HEK293 (cell line): ENCODE measurements at regions not wholly inside any gene's neighbourhood (a gene's known extent, or its start where the extent isn't known, plus 50 kb on each side); places are given as distances from the start of the nearest gene placed in this dataset.
A peak's percentile ranks its signal among the peaks of the same experiment; 100 is the strongest.

Experiments
- CTCF ChIA-PET: fragments of 350-600 bp; formaldehyde crosslinking; extraction: SDS; loops from one replicate; lab custom pipeline; 2021; ENCODE audit warnings: antibody characterized with exemption; lab: Yijun Ruan, JAX
- POLR2A ChIA-PET: fragments of 300-600 bp; formaldehyde crosslinking; extraction: SDS; loops from one replicate; lab custom pipeline; 2020; ENCODE audit warnings: antibody characterized with exemption, inconsistent platforms; lab: Yijun Ruan, JAX
- H3K27ac ChIP-seq: fragments of 200-500 bp; sonication (Bioruptor generic); 2 replicates; pipeline ENCODE4 v1.5.1; 2014; ENCODE audit warnings: low read depth, low read length, control low read depth, inconsistent platforms; ENCODE audit errors: extremely low read depth
- H3K36me3 ChIP-seq, 2 experiments: fragments of 200-500 bp in 1 of 2; sonication (Bioruptor generic) in 1 of 2; 1 replicate in 1 of 2; 2 replicates in 1 of 2; pipeline ENCODE4 v1.5.1; 2014 to 2017; ENCODE audit warnings: inconsistent platforms in 2 of 2, low read length in 2 of 2; ENCODE audit not compliant: control insufficient read depth in 2 of 2, insufficient read depth in 1 of 2
- H3K4me1 ChIP-seq: fragments of 200-500 bp; sonication (Bioruptor generic); 2 replicates; pipeline ENCODE4 v1.5.1; 2014; ENCODE audit warnings: mild to moderate bottlenecking, low read length, inconsistent platforms; ENCODE audit not compliant: control insufficient read depth, insufficient read depth
- H3K4me3 ChIP-seq: 2 replicates; pipeline ENCODE4 v1.5.1; 2011; ENCODE audit warnings: low read depth, mild to moderate bottlenecking, control low read depth, low read length, moderate library complexity
- H3K9me3 ChIP-seq: fragments of 200-500 bp; sonication (Bioruptor generic); 2 replicates; pipeline ENCODE4 v1.5.1; 2014; ENCODE audit warnings: low read depth, low read length, inconsistent platforms; ENCODE audit not compliant: control insufficient read depth, insufficient read depth
- FEZF1 ChIP-seq: fragments of 450-650 bp; formaldehyde crosslinking; IDR thresholded peaks from 2 replicates; pipeline ENCODE4 v1.5.1; 2016; ENCODE audit warnings: missing biosample characterization, missing genetic modification characterization
- GFI1B ChIP-seq: fragments of 450-650 bp; formaldehyde crosslinking; IDR thresholded peaks from 2 replicates; pipeline ENCODE4 v1.5.1; 2016; ENCODE audit warnings: missing biosample characterization, missing genetic modification characterization
- GLIS1 ChIP-seq: fragments of 450-650 bp; formaldehyde crosslinking; IDR thresholded peaks from 2 replicates; pipeline ENCODE4 v1.5.1; 2016; ENCODE audit warnings: missing biosample characterization, missing genetic modification characterization
- GLIS2 ChIP-seq: fragments of 450-650 bp; formaldehyde crosslinking; IDR thresholded peaks from 2 replicates; pipeline ENCODE4 v1.5.1; 2016; ENCODE audit warnings: missing biosample characterization, missing genetic modification characterization
- HOXC10 ChIP-seq: sonication (generic); formaldehyde crosslinking; IDR thresholded peaks from 2 replicates; pipeline ENCODE4 v1.8.1; 2023; ENCODE audit warnings: mild to moderate bottlenecking, missing genetic modification reagents
- IKZF3 ChIP-seq: fragments of 450-650 bp; IDR thresholded peaks from 2 replicates; pipeline ENCODE4 v1.5.0; 2018; ENCODE audit warnings: missing biosample characterization, mild to moderate bottlenecking, missing genetic modification characterization, moderate library complexity
- INSM2 ChIP-seq: fragments of 450-650 bp; formaldehyde crosslinking; IDR thresholded peaks from 2 replicates; pipeline ENCODE4 v1.5.1; 2016; ENCODE audit warnings: missing biosample characterization, missing genetic modification characterization
- KLF10 ChIP-seq: fragments of 450-650 bp; IDR thresholded peaks from 2 replicates; pipeline ENCODE4 v1.5.1; 2018; ENCODE audit warnings: missing biosample characterization, mild to moderate bottlenecking, missing genetic modification characterization
- MEIS1 ChIP-seq: sonication (generic); formaldehyde crosslinking; IDR thresholded peaks from 2 replicates; pipeline ENCODE4 v1.8.1; 2022; ENCODE audit warnings: missing genetic modification reagents, mild to moderate bottlenecking, borderline replicate concordance
- PRDM10 ChIP-seq: fragments of 450-650 bp; formaldehyde crosslinking; IDR thresholded peaks from 2 replicates; pipeline ENCODE4 v1.5.1; 2016; ENCODE audit warnings: missing biosample characterization, missing genetic modification characterization
- SP2 ChIP-seq: fragments of 450-650 bp; formaldehyde crosslinking; IDR thresholded peaks from 2 replicates; pipeline ENCODE4 v1.5.1; 2016; ENCODE audit warnings: missing biosample characterization, missing genetic modification characterization
- YY1 ChIP-seq: fragments of 450-650 bp; formaldehyde crosslinking; IDR thresholded peaks from 2 replicates; pipeline ENCODE4 v1.5.1; 2018; ENCODE audit warnings: missing biosample characterization, missing genetic modification characterization
- YY2 ChIP-seq: fragments of 450-650 bp; formaldehyde crosslinking; IDR thresholded peaks from 2 replicates; pipeline ENCODE4 v1.5.1; 2016; ENCODE audit warnings: missing biosample characterization, missing genetic modification characterization
- ZEB2 ChIP-seq: fragments of 450-650 bp; formaldehyde crosslinking; IDR thresholded peaks from 2 replicates; pipeline ENCODE4 v1.5.1; 2016; ENCODE audit warnings: missing biosample characterization, missing genetic modification characterization
- ZNF121 ChIP-seq: fragments of 450-650 bp; formaldehyde crosslinking; IDR thresholded peaks from 2 replicates; pipeline ENCODE4 v1.5.1; 2016; ENCODE audit warnings: missing biosample characterization, missing genetic modification characterization
- ZNF292 ChIP-seq: fragments of 450-650 bp; formaldehyde crosslinking; IDR thresholded peaks from 2 replicates; pipeline ENCODE4 v1.5.1; 2016; ENCODE audit warnings: low read depth, missing biosample characterization, missing genetic modification characterization, borderline replicate concordance
- ZNF302 ChIP-seq: fragments of 450-650 bp; formaldehyde crosslinking; IDR thresholded peaks from 2 replicates; pipeline ENCODE4 v1.5.1; 2016; ENCODE audit warnings: missing biosample characterization, missing genetic modification characterization, low read depth
- ZNF404 ChIP-seq: fragments of 450-650 bp; formaldehyde crosslinking; IDR thresholded peaks from 2 replicates; pipeline ENCODE4 v1.5.1; 2017; ENCODE audit warnings: missing biosample characterization, missing genetic modification characterization
- ZNF529 ChIP-seq: fragments of 450-650 bp; formaldehyde crosslinking; IDR thresholded peaks from 2 replicates; pipeline ENCODE4 v1.5.1; 2017; ENCODE audit warnings: missing genetic modification characterization, missing biosample characterization; ENCODE audit not compliant: insufficient replicate concordance
- ZNF530 ChIP-seq: fragments of 450-650 bp; formaldehyde crosslinking; IDR thresholded peaks from 2 replicates; pipeline ENCODE4 v1.5.1; 2016; ENCODE audit warnings: low read depth, missing biosample characterization, missing genetic modification characterization
- ZNF777 ChIP-seq: fragments of 450-650 bp; formaldehyde crosslinking; IDR thresholded peaks from 2 replicates; pipeline ENCODE4 v1.5.1; 2017; ENCODE audit warnings: missing biosample characterization, missing genetic modification characterization, borderline replicate concordance
- ZNF785 ChIP-seq: fragments of 450-650 bp; formaldehyde crosslinking; IDR thresholded peaks from 2 replicates; pipeline ENCODE4 v1.5.1; 2016; ENCODE audit warnings: missing biosample characterization, missing genetic modification characterization
- TF ChIP-seq, protein P1 (sequence below): fragments of 450-650 bp; formaldehyde crosslinking; IDR thresholded peaks from 2 replicates; pipeline ENCODE4 v1.5.1; 2017; ENCODE audit warnings: missing biosample characterization, mild to moderate bottlenecking, missing genetic modification characterization, moderate library complexity
- TF ChIP-seq, protein P2 (sequence below): fragments of 450-650 bp; formaldehyde crosslinking; IDR thresholded peaks from 2 replicates; pipeline ENCODE4 v1.5.1; 2016; ENCODE audit warnings: missing biosample characterization, missing genetic modification characterization

- TF ChIP-seq ZNF292 (tag by site-specific recombination), result no peak
- TF ChIP-seq ZNF121, result no peak
- no peak for TF ChIP-seq IKZF3 (tag by site-specific recombination)
- no peak for TF ChIP-seq ZNF404 (tag by site-specific recombination)
- TF ChIP-seq HOXC10 (CRISPR knock-in tag), result no peak
- no peak for TF ChIP-seq ZNF530
- TF ChIP-seq, protein P1, sequence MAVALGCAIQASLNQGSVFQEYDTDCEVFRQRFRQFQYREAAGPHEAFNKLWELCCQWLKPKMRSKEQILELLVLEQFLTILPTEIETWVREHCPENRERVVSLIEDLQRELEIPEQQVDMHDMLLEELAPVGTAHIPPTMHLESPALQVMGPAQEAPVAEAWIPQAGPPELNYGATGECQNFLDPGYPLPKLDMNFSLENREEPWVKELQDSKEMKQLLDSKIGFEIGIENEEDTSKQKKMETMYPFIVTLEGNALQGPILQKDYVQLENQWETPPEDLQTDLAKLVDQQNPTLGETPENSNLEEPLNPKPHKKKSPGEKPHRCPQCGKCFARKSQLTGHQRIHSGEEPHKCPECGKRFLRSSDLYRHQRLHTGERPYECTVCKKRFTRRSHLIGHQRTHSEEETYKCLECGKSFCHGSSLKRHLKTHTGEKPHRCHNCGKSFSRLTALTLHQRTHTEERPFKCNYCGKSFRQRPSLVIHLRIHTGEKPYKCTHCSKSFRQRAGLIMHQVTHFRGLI (tag by site-specific recombination), result no peak
These were observed 92.1 kb upstream of the PIK3C3 start (continued) for GRCh38 chr18:41862921-41863320.

- CTCF ChIA-PET, result interaction anchor here (0.6 to 1.9 kb wide), 3 partner anchors 9 to 386 kb away, joined by 3 to 6 read pairs (median 4); no protein-coding TSS in a partner anchor
- TF ChIP-seq, protein P2, sequence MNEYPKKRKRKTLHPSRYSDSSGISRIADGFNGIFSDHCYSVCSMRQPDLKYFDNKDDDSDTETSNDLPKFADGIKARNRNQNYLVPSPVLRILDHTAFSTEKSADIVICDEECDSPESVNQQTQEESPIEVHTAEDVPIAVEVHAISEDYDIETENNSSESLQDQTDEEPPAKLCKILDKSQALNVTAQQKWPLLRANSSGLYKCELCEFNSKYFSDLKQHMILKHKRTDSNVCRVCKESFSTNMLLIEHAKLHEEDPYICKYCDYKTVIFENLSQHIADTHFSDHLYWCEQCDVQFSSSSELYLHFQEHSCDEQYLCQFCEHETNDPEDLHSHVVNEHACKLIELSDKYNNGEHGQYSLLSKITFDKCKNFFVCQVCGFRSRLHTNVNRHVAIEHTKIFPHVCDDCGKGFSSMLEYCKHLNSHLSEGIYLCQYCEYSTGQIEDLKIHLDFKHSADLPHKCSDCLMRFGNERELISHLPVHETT (tag by site-specific recombination), result no peak
- no peak for TF ChIP-seq INSM2 (tag by site-specific recombination)
- TF ChIP-seq FEZF1 (tag by site-specific recombination), result no peak
- TF ChIP-seq GLIS2 (tag by site-specific recombination), result no peak
- no peak for TF ChIP-seq KLF10
- TF ChIP-seq ZNF302 (tag by site-specific recombination), result no peak
- no peak for TF ChIP-seq MEIS1
- no peak for TF ChIP-seq SP2 (tag by site-specific recombination)
- no peak for TF ChIP-seq GFI1B (tag by site-specific recombination)
- Histone ChIP-seq H3K9me3 (no peaks in the 10 kb centered on the region), H3K27ac (no peak overlapping the region), H3K4me1 (no peaks in the 10 kb centered on the region), H3K4me3 (no peak overlapping the region), H3K36me3 (no peaks in the 10 kb centered on the region)
- POLR2A ChIA-PET, result no interaction called here
These were observed 94.0 kb upstream of the PIK3C3 start for GRCh38 chr18:41860987-41861386.

DNA sequence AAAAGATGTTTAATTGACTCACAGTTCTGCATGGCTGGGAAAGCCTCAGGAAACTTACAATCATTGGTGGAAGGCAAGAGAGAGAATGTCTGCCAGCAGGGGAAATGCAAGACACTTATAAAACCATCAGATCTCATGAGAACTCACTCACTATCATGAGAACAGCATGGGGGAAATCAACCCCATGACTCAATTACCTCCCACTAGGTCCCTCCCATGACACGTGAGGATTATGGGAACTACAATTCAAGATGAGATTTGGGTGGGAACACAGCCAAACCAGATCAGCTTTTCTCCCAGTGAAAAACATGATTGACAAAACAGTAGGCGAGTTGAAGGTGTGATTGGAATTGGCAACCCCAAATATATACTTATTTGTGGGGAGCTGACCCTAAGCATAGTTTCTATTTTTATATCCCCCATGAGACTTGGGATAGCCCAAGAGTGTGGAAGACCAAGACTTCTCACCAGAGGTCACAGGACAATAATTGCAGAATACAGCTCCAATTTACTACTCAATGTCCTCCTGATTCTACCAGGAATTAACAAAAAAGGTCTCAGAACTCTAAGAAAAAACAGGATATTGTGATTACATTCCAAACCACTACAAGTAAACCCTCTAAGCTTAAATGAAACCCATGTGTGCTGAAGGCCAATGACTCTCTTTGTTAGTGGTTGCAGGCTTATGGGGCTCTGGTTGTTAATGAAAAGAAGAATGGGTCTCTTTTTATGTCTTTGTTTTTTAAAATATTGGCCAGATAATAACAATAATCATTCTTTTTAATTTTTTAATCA is 96.1 kb upstream of the PIK3C3 start:
- Histone ChIP-seq H3K9me3 (no peaks in the 10 kb centered on the region), H3K4me3 (no peak overlapping the region), H3K27ac (no peak overlapping the region), H3K4me1 (no peaks in the 10 kb centered on the region), H3K36me3 (no peaks in the 10 kb centered on the region)
- ChIA-PET POLR2A (interaction anchor here (0.6 to 1.5 kb wide), 2 partner anchors 11 to 16 kb away, joined by 3 read pairs; no protein-coding TSS in a partner anchor), CTCF (interaction anchor here (1.7 kb wide), 1 partner anchor 41 kb away, joined by 3 read pairs; no protein-coding TSS in a partner anchor)
- TF ChIP-seq ZNF785 (tag by site-specific recombination) (no peak), YY2 (tag by site-specific recombination) (no peak), YY1 (no peak), ZNF777 (no peak), ZEB2 (tag by site-specific recombination) (no peak), ZNF529 (tag by site-specific recombination) (no peak), KLF10 (no peak), GLIS1 (peak; percentile 22; the same call in 1 of the 2 replicates), PRDM10 (tag by site-specific recombination) (peak; percentile 76)
